ENCODE measurements at regions not wholly inside any gene's neighbourhood (a gene's known extent, or its start where the extent isn't known, plus 50 kb on each side); places are given as distances from the start of the nearest gene placed in this dataset.

GRCh38 chr22:40118979-40119378 lies 58.7 kb upstream of the TNRC6B start:
- no peak overlapping the region for H3K27ac Mint-ChIP-seq
- no peaks in the 10 kb centered on the region for H3K9me3 Mint-ChIP-seq
- no peak for DNase-seq
- TF ChIP-seq CTCF (IDR thresholded peaks at IDR 0.05) = no peak
- peaks cover 6% of the 10 kb centered on the region for H3K27me3 Mint-ChIP-seq (ENCODE audit: insufficient read depth)
- no peaks in the 10 kb centered on the region for H3K4me1 Mint-ChIP-seq (ENCODE audit: low read depth)
- no peaks in the 10 kb centered on the region for H3K36me3 Mint-ChIP-seq (ENCODE audit: low read depth)
- no peak overlapping the region for H3K4me3 Mint-ChIP-seq

- Mint-ChIP-seq H3K27me3 (ENCODE audit: insufficient read depth) (peaks cover 5% of the 10 kb centered on the region), H3K9me3 (no peaks in the 10 kb centered on the region), H3K4me3 (no peak overlapping the region), H3K27ac (no peak overlapping the region), H3K36me3 (ENCODE audit: low read depth) (no peaks in the 10 kb centered on the region), H3K4me1 (ENCODE audit: low read depth) (peaks cover 5% of the 10 kb centered on the region; the same call in 1 of the 2 replicates)
- TF ChIP-seq CTCF (IDR thresholded peaks at IDR 0.05) = no peak
- no peak for DNase-seq
These were observed 56.9 kb upstream of the TNRC6B start for GRCh38 chr22:40120848-40121247.

GRCh38 chr22:40121461-40121860 lies 56.3 kb upstream of the TNRC6B start:
- Mint-ChIP-seq H3K36me3 (ENCODE audit: low read depth) (no peaks in the 10 kb centered on the region), H3K9me3 (no peaks in the 10 kb centered on the region), H3K4me3 (no peak overlapping the region), H3K27ac (no peak overlapping the region), H3K27me3 (ENCODE audit: insufficient read depth) (peaks cover 3% of the 10 kb centered on the region), H3K4me1 (ENCODE audit: low read depth) (peaks cover 5% of the 10 kb centered on the region; the same call in 1 of the 2 replicates)
- no peak for DNase-seq
- no peak for TF ChIP-seq CTCF (IDR thresholded peaks at IDR 0.05)

- Mint-ChIP-seq H3K27ac (no peak overlapping the region), H3K4me3 (no peak overlapping the region), H3K9me3 (no peaks in the 10 kb centered on the region), H3K36me3 (ENCODE audit: low read depth) (no peaks in the 10 kb centered on the region), H3K4me1 (ENCODE audit: low read depth) (peaks cover 5% of the 10 kb centered on the region; the same call in 1 of the 2 replicates), H3K27me3 (ENCODE audit: insufficient read depth) (no peaks in the 10 kb centered on the region; the same call in none of the 2 replicates)
- no peak for DNase-seq
- no peak for TF ChIP-seq CTCF (IDR thresholded peaks at IDR 0.05)
These were observed 54.9 kb upstream of the TNRC6B start for GRCh38 chr22:40122792-40123191.

- DNase-seq = no peak
- Mint-ChIP-seq H3K36me3 (ENCODE audit: low read depth) (no peaks in the 10 kb centered on the region), H3K27me3 (ENCODE audit: insufficient read depth) (no peaks in the 10 kb centered on the region; the same call in none of the 2 replicates), H3K9me3 (no peaks in the 10 kb centered on the region), H3K4me3 (no peak overlapping the region), H3K27ac (no peak overlapping the region), H3K4me1 (ENCODE audit: low read depth) (peaks cover 5% of the 10 kb centered on the region; the same call in 1 of the 2 replicates)
- TF ChIP-seq CTCF (IDR thresholded peaks at IDR 0.05) = no peak
These were observed 54.3 kb upstream of the TNRC6B start for GRCh38 chr22:40123387-40123786.
